ENCODE measurements at regions not wholly inside any gene's neighbourhood (a gene's known extent, or its start where the extent isn't known, plus 50 kb on each side); places are given as distances from the start of the nearest gene placed in this dataset.

GRCh38 chr12:42695490-42695995, 106.0 kb upstream of the PRICKLE1 start:
- no peak overlapping the region for H3K4me3 ChIP-seq (ENCODE audit: control insufficient read depth in 2 of 3, extremely low read depth in 1 of 3, insufficient read depth in 2 of 3, low read depth in 1 of 3, low read length in 3 of 3)
- H3K9me1 ChIP-seq (ENCODE audit: control insufficient read depth, extremely low read depth, insufficient read depth, low read length): no peaks in the 10 kb centered on the region
- dilution Hi-C loops (cut with MboI; ENCODE audit: extremely low pct_ligation_motif_present, low sequenced_read_pairs): no loop called here
- H3K79me2 ChIP-seq (ENCODE audit: control insufficient read depth, insufficient read depth, low read length): no peaks in the 10 kb centered on the region
- H3K27ac ChIP-seq (ENCODE audit: control insufficient read depth, insufficient read depth, low read length): no peak overlapping the region
- no peaks in the 10 kb centered on the region for H3K9me3 ChIP-seq (ENCODE audit: control insufficient read depth, low read depth, low read length)
- H2AFZ ChIP-seq (ENCODE audit: control insufficient read depth, low read length): no peak overlapping the region
- FAIRE-seq (no peak), DNase-seq (ENCODE audit: low read depth, low spot score) (no peak)
- H3K4me2 ChIP-seq (ENCODE audit: control insufficient read depth, extremely low read depth, insufficient read depth, low read depth, low read length): no peak overlapping the region
- no peaks in the 10 kb centered on the region for H4K20me1 ChIP-seq (ENCODE audit: control insufficient read depth, extremely low read depth, insufficient read depth, low read length)
- H3K9ac ChIP-seq (ENCODE audit: control insufficient read depth, extremely low read depth, insufficient read depth, low read length): no peak overlapping the region
- TF ChIP-seq EZH2 (IDR thresholded peaks at IDR 0.05; ENCODE audit: low read length) (no peak), CTCF (optimal IDR thresholded peaks at IDR 0.05 in 1 of 3, IDR thresholded peaks at IDR 0.05 in 1 of 3, conservative IDR thresholded peaks at IDR 0.05 in 1 of 3; ENCODE audit: extremely low read depth in 1 of 3, insufficient read depth in 2 of 3, low read length in 3 of 3) (no peak)
- H3K27me3 ChIP-seq (ENCODE audit: control insufficient read depth, extremely low read depth, insufficient read depth, low read length): no peaks in the 10 kb centered on the region
- no peaks in the 10 kb centered on the region for H3K36me3 ChIP-seq (ENCODE audit: control insufficient read depth in 2 of 2, extremely low read depth in 1 of 2, insufficient read depth in 2 of 2, low read length in 2 of 2)
- H3K4me1 ChIP-seq (ENCODE audit: control insufficient read depth, extremely low read depth, insufficient read depth, low read length): no peaks in the 10 kb centered on the region

- Histone ChIP-seq H3K4me1 (ENCODE audit: control insufficient read depth, extremely low read depth, insufficient read depth, low read length) (no peaks in the 10 kb centered on the region), H3K27me3 (ENCODE audit: control insufficient read depth, extremely low read depth, insufficient read depth, low read length) (no peaks in the 10 kb centered on the region), H3K79me2 (ENCODE audit: control insufficient read depth, insufficient read depth, low read length) (no peaks in the 10 kb centered on the region), H3K4me2 (ENCODE audit: control insufficient read depth, extremely low read depth, insufficient read depth, low read depth, low read length) (no peak overlapping the region), H2AFZ (ENCODE audit: control insufficient read depth, low read length) (no peak overlapping the region), H4K20me1 (ENCODE audit: control insufficient read depth, extremely low read depth, insufficient read depth, low read length) (no peaks in the 10 kb centered on the region), H3K9me3 (ENCODE audit: control insufficient read depth, low read depth, low read length) (no peaks in the 10 kb centered on the region), H3K27ac (ENCODE audit: control insufficient read depth, insufficient read depth, low read length) (no peak overlapping the region), H3K9me1 (ENCODE audit: control insufficient read depth, extremely low read depth, insufficient read depth, low read length) (no peaks in the 10 kb centered on the region), H3K4me3 (ENCODE audit: control insufficient read depth in 2 of 3, extremely low read depth in 1 of 3, insufficient read depth in 2 of 3, low read depth in 1 of 3, low read length in 3 of 3) (no peak overlapping the region), H3K9ac (ENCODE audit: control insufficient read depth, extremely low read depth, insufficient read depth, low read length) (no peak overlapping the region), H3K36me3 (ENCODE audit: control insufficient read depth in 2 of 2, extremely low read depth in 1 of 2, insufficient read depth in 2 of 2, low read length in 2 of 2) (no peaks in the 10 kb centered on the region)
- TF ChIP-seq CTCF (optimal IDR thresholded peaks at IDR 0.05 in 1 of 3, IDR thresholded peaks at IDR 0.05 in 1 of 3, conservative IDR thresholded peaks at IDR 0.05 in 1 of 3; ENCODE audit: extremely low read depth in 1 of 3, insufficient read depth in 2 of 3, low read length in 3 of 3) (no peak), EZH2 (IDR thresholded peaks at IDR 0.05; ENCODE audit: low read length) (no peak)
- no peak for DNase-seq (ENCODE audit: low read depth, low spot score)
- dilution Hi-C loops (cut with MboI; ENCODE audit: extremely low pct_ligation_motif_present, low sequenced_read_pairs): no loop called here
- no peak for FAIRE-seq
Observed at GRCh38 chr12:42692749-42693148, 103.2 kb upstream of the PRICKLE1 start.

Measured in keratinocyte (primary cell).